ENCODE measurements at regions not wholly inside any gene's neighbourhood (a gene's known extent, or its start where the extent isn't known, plus 50 kb on each side); places are given as distances from the start of the nearest gene placed in this dataset.

DNA sequence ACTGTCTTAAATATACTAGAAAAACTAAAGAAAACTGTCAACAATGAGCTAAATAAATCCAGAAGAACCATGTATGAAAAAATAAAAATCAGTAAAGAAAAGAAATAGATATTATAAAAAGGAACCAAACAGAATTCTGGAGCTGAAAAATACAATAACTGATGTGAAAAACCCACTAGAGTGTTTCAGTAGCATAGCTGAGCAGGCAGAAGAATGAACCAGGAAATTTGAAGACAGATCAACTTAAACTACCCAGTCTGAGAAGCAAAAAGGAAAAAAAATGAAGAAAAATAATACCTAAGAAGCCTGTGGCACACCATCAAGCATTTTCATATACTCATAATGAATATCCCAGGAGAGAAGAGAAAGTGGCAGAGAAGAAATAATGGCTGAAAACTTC, 240.1 kb upstream of the RXFP2 start:
- no peak for FAIRE-seq
- DNase-seq (ENCODE audit: insufficient read length, low spot score): no peak
- no peak for TF ChIP-seq POLR2A (IDR thresholded peaks at IDR 0.05; ENCODE audit: low read depth, low read length)
- no peak for TF ChIP-seq TAF1 (IDR thresholded peaks at IDR 0.05; ENCODE audit: low read depth, low read length)
- no peak for TF ChIP-seq POLR2AphosphoS5 (IDR thresholded peaks at IDR 0.05; ENCODE audit: low read depth, low read length)
- TF ChIP-seq PAX5 (IDR thresholded peaks at IDR 0.05; ENCODE audit: insufficient read depth, low read length, severe bottlenecking): no peak
- TF ChIP-seq SPI1 (IDR thresholded peaks at IDR 0.05; ENCODE audit: low read depth, low read length): no peak
- no peak for TF ChIP-seq POU2F2 (IDR thresholded peaks at IDR 0.05; ENCODE audit: low read depth, low read length)

- FAIRE-seq: no peak
- no peak for TF ChIP-seq TAF1 (IDR thresholded peaks at IDR 0.05; ENCODE audit: low read depth, low read length)
- no peak for TF ChIP-seq POLR2AphosphoS5 (IDR thresholded peaks at IDR 0.05; ENCODE audit: low read depth, low read length)
- TF ChIP-seq POU2F2 (IDR thresholded peaks at IDR 0.05; ENCODE audit: low read depth, low read length): no peak
- TF ChIP-seq SPI1 (IDR thresholded peaks at IDR 0.05; ENCODE audit: low read depth, low read length): no peak
- TF ChIP-seq POLR2A (IDR thresholded peaks at IDR 0.05; ENCODE audit: low read depth, low read length): no peak
- no peak for TF ChIP-seq PAX5 (IDR thresholded peaks at IDR 0.05; ENCODE audit: insufficient read depth, low read length, severe bottlenecking)
- no peak for DNase-seq (ENCODE audit: insufficient read length, low spot score)
These were observed 235.7 kb upstream of the RXFP2 start for GRCh38 chr13:31503626-31504025.

GRCh38 chr13:31504918-31505317, 234.4 kb upstream of the RXFP2 start:
- FAIRE-seq (no peak), DNase-seq (ENCODE audit: insufficient read length, low spot score) (no peak)
- TF ChIP-seq POU2F2 (IDR thresholded peaks at IDR 0.05; ENCODE audit: low read depth, low read length): no peak
- TF ChIP-seq TAF1 (IDR thresholded peaks at IDR 0.05; ENCODE audit: low read depth, low read length): no peak
- TF ChIP-seq POLR2A (IDR thresholded peaks at IDR 0.05; ENCODE audit: low read depth, low read length): no peak
- TF ChIP-seq PAX5 (IDR thresholded peaks at IDR 0.05; ENCODE audit: insufficient read depth, low read length, severe bottlenecking): no peak
- TF ChIP-seq SPI1 (IDR thresholded peaks at IDR 0.05; ENCODE audit: low read depth, low read length): no peak
- no peak for TF ChIP-seq POLR2AphosphoS5 (IDR thresholded peaks at IDR 0.05; ENCODE audit: low read depth, low read length)

- no peak for DNase-seq (ENCODE audit: insufficient read length, low spot score)
- no peak for TF ChIP-seq POLR2A (IDR thresholded peaks at IDR 0.05; ENCODE audit: low read depth, low read length)
- no peak for TF ChIP-seq TAF1 (IDR thresholded peaks at IDR 0.05; ENCODE audit: low read depth, low read length)
- no peak for TF ChIP-seq POLR2AphosphoS5 (IDR thresholded peaks at IDR 0.05; ENCODE audit: low read depth, low read length)
- TF ChIP-seq POU2F2 (IDR thresholded peaks at IDR 0.05; ENCODE audit: low read depth, low read length): no peak
- no peak for TF ChIP-seq SPI1 (IDR thresholded peaks at IDR 0.05; ENCODE audit: low read depth, low read length)
- no peak for TF ChIP-seq PAX5 (IDR thresholded peaks at IDR 0.05; ENCODE audit: insufficient read depth, low read length, severe bottlenecking)
- no peak for FAIRE-seq
These were observed 227.0 kb upstream of the RXFP2 start for GRCh38 chr13:31512331-31512730.

- FAIRE-seq (no peak), DNase-seq (ENCODE audit: insufficient read length, low spot score) (no peak)
- TF ChIP-seq PAX5 (IDR thresholded peaks at IDR 0.05; ENCODE audit: insufficient read depth, low read length, severe bottlenecking): no peak
- no peak for TF ChIP-seq SPI1 (IDR thresholded peaks at IDR 0.05; ENCODE audit: low read depth, low read length)
- no peak for TF ChIP-seq TAF1 (IDR thresholded peaks at IDR 0.05; ENCODE audit: low read depth, low read length)
These were observed 224.4 kb upstream of the RXFP2 start for GRCh38 chr13:31514932-31515331.

GRCh38 chr13:31515427-31515826, 223.9 kb upstream of the RXFP2 start:
- no peak for DNase-seq (ENCODE audit: insufficient read length, low spot score)
- TF ChIP-seq POU2F2 (IDR thresholded peaks at IDR 0.05; ENCODE audit: low read depth, low read length): no peak
- no peak for TF ChIP-seq TAF1 (IDR thresholded peaks at IDR 0.05; ENCODE audit: low read depth, low read length)
- no peak for TF ChIP-seq POLR2A (IDR thresholded peaks at IDR 0.05; ENCODE audit: low read depth, low read length)
- no peak for TF ChIP-seq PAX5 (IDR thresholded peaks at IDR 0.05; ENCODE audit: insufficient read depth, low read length, severe bottlenecking)
- no peak for TF ChIP-seq POLR2AphosphoS5 (IDR thresholded peaks at IDR 0.05; ENCODE audit: low read depth, low read length)
- no peak for TF ChIP-seq SPI1 (IDR thresholded peaks at IDR 0.05; ENCODE audit: low read depth, low read length)
- FAIRE-seq: no peak

DNA sequence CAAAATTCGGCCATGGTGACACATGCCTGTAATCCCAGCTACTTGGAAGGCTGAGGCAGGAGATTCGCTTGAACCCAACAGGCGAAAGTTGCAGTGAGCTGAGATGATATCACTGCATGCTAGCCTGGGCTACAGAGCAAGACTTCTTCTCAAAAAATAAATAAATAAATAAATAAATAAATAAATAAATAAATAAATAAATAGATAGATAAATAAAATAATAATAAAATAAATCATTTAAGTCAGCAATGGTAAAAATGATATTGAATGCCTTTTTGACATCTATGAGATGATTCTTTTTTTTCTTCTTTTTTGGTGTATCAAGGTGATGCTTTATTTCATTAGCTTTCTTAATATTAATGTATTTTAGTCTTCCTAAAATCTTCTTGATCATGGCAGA, 221.7 kb upstream of the RXFP2 start:
- no peak for DNase-seq (ENCODE audit: insufficient read length, low spot score)
- no peak for TF ChIP-seq POLR2AphosphoS5 (IDR thresholded peaks at IDR 0.05; ENCODE audit: low read depth, low read length)
- TF ChIP-seq SPI1 (IDR thresholded peaks at IDR 0.05; ENCODE audit: low read depth, low read length): no peak
- no peak for TF ChIP-seq POU2F2 (IDR thresholded peaks at IDR 0.05; ENCODE audit: low read depth, low read length)
- no peak for TF ChIP-seq PAX5 (IDR thresholded peaks at IDR 0.05; ENCODE audit: insufficient read depth, low read length, severe bottlenecking)
- no peak for TF ChIP-seq TAF1 (IDR thresholded peaks at IDR 0.05; ENCODE audit: low read depth, low read length)
- TF ChIP-seq POLR2A (IDR thresholded peaks at IDR 0.05; ENCODE audit: low read depth, low read length): no peak
- no peak for FAIRE-seq

- TF ChIP-seq POLR2A (IDR thresholded peaks at IDR 0.05; ENCODE audit: low read depth, low read length) (no peak), TAF1 (IDR thresholded peaks at IDR 0.05; ENCODE audit: low read depth, low read length) (no peak), SPI1 (IDR thresholded peaks at IDR 0.05; ENCODE audit: low read depth, low read length) (no peak), POU2F2 (IDR thresholded peaks at IDR 0.05; ENCODE audit: low read depth, low read length) (no peak), PAX5 (IDR thresholded peaks at IDR 0.05; ENCODE audit: insufficient read depth, low read length, severe bottlenecking) (no peak), POLR2AphosphoS5 (IDR thresholded peaks at IDR 0.05; ENCODE audit: low read depth, low read length) (no peak)
- DNase-seq (ENCODE audit: insufficient read length, low spot score) (no peak), FAIRE-seq (no peak)
These were observed 220.7 kb upstream of the RXFP2 start for GRCh38 chr13:31518645-31519044.

DNA sequence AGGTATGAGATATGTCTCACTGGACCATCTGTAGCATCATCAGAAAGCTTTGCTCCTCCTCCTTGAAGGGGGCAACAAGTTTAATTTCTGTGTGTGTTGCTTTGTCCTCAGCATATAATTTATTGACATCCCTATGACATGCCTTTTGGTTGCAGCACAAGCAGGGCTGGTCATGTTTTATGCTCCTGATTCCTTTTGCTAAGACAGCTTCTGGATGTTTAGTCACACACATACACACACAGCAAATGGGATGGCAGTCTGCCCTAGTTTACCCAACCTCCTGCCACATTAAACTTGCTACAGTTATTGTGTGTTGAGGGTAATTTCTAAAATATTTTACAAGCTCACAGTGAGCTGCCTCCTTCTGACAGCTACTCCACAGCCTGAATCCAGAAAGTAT, 217.9 kb upstream of the RXFP2 start:
- DNase-seq (ENCODE audit: insufficient read length, low spot score) (no peak), FAIRE-seq (no peak)
- no peak for TF ChIP-seq POLR2AphosphoS5 (IDR thresholded peaks at IDR 0.05; ENCODE audit: low read depth, low read length)
- TF ChIP-seq POLR2A (IDR thresholded peaks at IDR 0.05; ENCODE audit: low read depth, low read length): no peak
- TF ChIP-seq TAF1 (IDR thresholded peaks at IDR 0.05; ENCODE audit: low read depth, low read length): no peak
- TF ChIP-seq POU2F2 (IDR thresholded peaks at IDR 0.05; ENCODE audit: low read depth, low read length): no peak
- no peak for TF ChIP-seq PAX5 (IDR thresholded peaks at IDR 0.05; ENCODE audit: insufficient read depth, low read length, severe bottlenecking)
- TF ChIP-seq SPI1 (IDR thresholded peaks at IDR 0.05; ENCODE audit: low read depth, low read length): no peak

GRCh38 chr13:31522396-31522795, 216.9 kb upstream of the RXFP2 start:
- TF ChIP-seq TAF1 (IDR thresholded peaks at IDR 0.05; ENCODE audit: low read depth, low read length) (no peak), SPI1 (IDR thresholded peaks at IDR 0.05; ENCODE audit: low read depth, low read length) (no peak), POLR2A (IDR thresholded peaks at IDR 0.05; ENCODE audit: low read depth, low read length) (no peak), PAX5 (IDR thresholded peaks at IDR 0.05; ENCODE audit: insufficient read depth, low read length, severe bottlenecking) (no peak), POU2F2 (IDR thresholded peaks at IDR 0.05; ENCODE audit: low read depth, low read length) (no peak), POLR2AphosphoS5 (IDR thresholded peaks at IDR 0.05; ENCODE audit: low read depth, low read length) (no peak)
- no peak for FAIRE-seq
- no peak for DNase-seq (ENCODE audit: insufficient read length, low spot score)

Data from GM12891 (cell line).